Daoy (cell line): ENCODE measurements at regions not wholly inside any gene's neighbourhood (a gene's known extent, or its start where the extent isn't known, plus 50 kb on each side); places are given as distances from the start of the nearest gene placed in this dataset.
A peak's percentile ranks its signal among the peaks of the same experiment; 100 is the strongest.

ENCODE experiments used
- DNase-seq: peaks from one replicate; pipeline ENCODE4 v3.0.0-alpha.2; 2015; ENCODE audit warnings: low read depth

DNA sequence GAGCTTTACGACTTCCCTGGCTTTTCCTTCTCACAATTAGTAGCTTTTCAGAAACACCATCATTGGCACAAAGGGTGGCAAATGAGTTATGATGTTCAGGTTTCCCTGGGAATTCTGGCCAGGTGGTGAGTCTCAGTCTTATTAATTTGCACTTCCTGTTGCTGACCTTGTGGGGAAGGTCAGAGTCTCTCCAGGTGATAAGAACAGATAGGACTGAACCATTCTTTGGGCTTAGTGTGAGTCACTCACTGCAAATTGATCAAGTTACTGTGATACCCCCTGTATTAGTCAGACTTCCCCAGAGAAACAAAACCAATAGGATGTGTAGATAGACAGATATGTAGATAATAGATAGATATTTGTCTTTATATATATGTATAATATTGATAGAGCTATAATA, 53.8 kb upstream of the RANBP3L start:
- no peak for DNase-seq

- DNase-seq, result no peak
Observed at GRCh38 chr5:36356915-36357314, 55.2 kb upstream of the RANBP3L start.

GRCh38 chr5:36357391-36357975, 55.8 kb upstream of the RANBP3L start:
- DNase-seq, result peak; percentile 81

GRCh38 chr5:36359267-36359666, 57.6 kb upstream of the RANBP3L start:
- DNase-seq, result no peak

DNA sequence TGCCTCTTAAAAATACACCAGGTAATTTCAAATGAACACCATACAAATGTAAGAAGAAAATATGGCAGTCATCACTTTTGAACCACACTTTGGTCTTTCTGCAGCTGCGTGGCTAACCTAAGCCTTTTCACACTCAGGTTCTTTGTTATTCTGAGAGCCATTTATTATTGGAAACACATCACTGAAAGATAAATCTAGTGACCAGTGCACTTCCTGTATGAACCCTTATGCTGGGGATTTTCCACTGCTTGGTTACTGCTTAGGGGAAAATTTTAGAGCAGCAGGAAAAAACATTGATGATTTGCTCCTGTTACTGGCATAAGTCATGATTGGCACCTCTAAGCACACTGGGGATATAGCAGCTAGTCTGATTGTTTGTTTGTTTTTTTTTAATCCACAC, 58.6 kb upstream of the RANBP3L start:
- DNase-seq, result no peak

DNA sequence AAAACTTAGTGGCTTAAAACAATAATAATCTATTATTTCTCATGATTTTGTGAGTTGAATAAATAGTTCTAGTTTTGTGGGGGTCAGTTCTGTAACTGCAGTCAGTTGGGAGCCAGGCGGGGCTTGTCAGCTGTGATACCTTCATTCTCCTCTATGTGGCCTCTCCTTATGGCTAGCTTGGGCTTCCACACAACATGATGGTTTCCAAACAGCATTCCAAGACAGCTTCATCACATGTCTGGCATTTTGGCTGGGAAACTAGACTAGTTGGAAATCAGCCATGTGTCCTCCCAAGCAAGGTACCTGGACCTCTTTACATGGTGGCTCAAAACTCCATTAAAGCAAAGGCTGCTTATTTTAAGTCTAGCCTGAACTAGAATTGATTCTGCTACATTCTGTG, 61.4 kb upstream of the RANBP3L start:
- DNase-seq, result peak; percentile 75

DNA sequence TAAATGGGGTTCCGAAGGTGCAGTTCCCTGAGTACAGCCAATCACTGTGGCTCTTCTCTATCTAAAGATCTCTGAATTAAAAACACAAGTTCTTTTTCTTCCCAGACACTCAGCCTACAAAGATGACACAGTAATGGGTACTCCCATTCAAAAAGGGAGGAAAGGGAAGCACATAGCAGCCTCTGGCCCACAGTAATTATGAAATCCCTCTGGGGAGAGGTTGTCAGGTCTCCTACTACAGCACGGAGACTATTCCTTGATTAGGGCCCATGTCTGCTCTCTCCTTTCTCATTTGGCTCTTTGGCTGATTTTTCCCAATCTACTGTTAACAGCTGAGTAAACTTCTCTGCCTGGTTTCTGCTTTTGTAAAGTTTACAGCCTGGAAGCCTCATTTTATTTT, 62.0 kb upstream of the RANBP3L start:
- no peak for DNase-seq

DNA sequence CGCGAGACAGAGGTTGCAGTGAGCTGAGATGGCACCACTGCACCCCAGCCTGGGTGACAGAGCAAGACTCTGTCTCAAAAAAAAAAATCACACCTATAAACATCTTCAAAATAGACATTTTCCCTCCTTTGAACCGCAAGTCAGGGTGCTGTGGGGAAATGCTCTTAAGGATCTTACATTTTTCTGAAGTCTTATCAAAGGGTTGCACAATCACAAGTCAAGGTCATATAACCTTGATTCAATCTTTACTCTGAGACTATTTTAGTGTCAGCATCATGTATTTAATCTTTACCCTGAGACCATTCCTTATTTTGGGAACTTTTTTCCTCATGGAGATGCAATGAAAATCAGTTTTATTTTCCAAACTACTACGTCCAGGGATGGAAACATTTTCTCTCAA, 62.8 kb upstream of the RANBP3L start:
- no peak for DNase-seq

DNA sequence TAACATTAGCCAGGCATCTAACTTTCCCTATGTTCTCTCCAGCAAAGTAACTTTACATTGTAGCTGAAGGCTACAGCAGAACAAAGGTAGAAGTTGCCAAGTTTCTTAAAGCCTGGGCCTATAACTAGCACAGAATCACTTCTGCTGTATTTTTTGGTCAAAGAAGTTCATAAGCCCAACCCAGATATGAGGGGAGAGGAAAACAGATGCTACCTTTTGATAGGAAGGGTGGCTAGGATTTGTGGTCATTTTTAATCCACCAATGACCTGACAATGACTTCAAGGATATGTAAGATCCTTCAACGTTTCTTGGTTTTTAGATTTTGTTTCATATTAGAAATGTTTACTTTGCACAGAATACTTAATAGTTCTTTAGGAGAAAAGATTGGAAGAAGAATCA, 64.2 kb upstream of the RANBP3L start:
- no peak for DNase-seq

DNA sequence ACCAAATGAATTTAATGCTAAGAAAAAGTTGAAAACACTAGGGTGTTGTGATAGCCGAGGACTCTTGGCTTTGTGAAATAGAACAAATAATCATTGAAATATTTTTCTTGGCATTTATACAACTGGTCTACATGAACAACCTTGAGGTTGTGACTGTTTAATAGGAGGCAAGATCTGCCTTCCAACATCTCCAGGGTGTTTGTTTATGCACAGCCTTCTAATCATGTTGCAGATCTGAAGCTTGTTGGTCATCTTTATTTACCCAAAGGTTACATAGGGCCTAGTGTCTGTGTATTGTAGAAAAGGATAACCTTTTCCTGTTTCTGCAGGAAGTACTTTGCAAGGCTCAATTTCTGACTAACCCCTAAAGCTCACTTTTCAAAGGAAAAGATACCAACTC, 65.2 kb upstream of the RANBP3L start:
- DNase-seq, result no peak

DNA sequence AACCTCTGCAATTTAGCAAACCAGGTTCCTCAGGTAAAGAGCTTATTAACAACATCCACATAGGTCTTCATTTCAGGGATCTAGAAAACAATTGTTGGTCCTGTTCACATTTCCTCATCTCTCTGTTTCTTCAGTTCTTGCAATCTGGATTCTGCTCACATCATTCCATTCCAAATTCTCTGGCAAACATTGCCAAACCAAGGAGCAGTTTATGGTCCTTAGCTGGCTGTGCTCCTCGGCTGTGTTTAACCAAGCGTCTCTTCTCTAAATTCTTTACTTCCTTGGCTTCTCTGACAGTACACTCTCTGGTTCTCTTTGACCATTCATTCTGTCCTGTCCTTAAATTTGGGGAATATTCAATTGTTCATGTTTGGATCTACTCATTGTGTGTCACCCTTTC, 65.8 kb upstream of the RANBP3L start:
- DNase-seq, result no peak

GRCh38 chr5:36369219-36369690, 67.6 kb upstream of the RANBP3L start:
- DNase-seq, result peak; percentile 75

GRCh38 chr5:36370073-36370472, 68.4 kb upstream of the RANBP3L start:
- no peak for DNase-seq

GRCh38 chr5:36371366-36371765, 69.7 kb upstream of the RANBP3L start:
- no peak for DNase-seq

- peak; percentile 84 for DNase-seq
Observed at GRCh38 chr5:36373527-36374086, 71.9 kb upstream of the RANBP3L start.

GRCh38 chr5:36374266-36374862, 72.7 kb upstream of the RANBP3L start:
- peak; percentile 58 for DNase-seq

- DNase-seq, result no peak
Observed at GRCh38 chr5:36377192-36377591, 75.5 kb upstream of the RANBP3L start.

DNA sequence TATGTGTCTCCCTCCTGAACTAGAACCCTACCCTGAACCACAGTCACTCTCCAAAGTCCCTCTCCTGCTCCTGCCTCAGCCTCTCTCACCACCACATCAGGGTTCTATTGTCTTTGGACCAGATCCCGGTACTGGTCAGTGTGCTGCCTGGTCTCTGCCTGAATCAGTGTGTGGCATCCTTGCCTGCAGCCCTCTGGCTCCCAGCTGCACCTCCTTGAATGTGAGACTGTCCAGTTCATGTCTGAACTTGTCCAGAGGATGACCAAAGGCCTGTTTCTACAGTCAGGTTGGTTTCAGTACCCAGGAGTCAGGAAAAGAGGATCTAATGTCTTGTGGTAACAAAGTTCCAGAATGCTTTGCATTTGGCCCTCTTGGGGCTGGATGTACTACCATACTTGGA, 76.8 kb upstream of the RANBP3L start:
- DNase-seq, result no peak

DNA sequence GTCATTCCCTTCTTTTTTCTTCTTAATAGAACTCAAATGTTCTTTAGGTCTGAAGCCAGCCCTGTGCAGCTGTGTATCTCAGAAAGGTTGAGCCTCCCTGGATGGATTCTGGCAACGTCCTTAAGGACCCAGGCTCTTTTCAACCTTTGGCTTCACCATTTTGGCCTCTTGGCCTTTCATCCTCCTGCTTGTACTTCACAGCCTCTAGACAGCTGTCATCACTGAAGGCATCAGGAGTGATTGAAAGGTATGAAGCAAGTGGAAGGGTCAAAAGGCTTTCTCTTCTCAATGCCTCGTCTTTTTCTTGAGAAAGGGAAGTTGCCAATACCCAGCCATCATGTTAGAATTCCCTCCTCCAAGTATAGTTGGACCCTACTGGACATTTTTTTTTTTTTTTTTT, 81.2 kb upstream of the RANBP3L start:
- DNase-seq, result no peak

DNA sequence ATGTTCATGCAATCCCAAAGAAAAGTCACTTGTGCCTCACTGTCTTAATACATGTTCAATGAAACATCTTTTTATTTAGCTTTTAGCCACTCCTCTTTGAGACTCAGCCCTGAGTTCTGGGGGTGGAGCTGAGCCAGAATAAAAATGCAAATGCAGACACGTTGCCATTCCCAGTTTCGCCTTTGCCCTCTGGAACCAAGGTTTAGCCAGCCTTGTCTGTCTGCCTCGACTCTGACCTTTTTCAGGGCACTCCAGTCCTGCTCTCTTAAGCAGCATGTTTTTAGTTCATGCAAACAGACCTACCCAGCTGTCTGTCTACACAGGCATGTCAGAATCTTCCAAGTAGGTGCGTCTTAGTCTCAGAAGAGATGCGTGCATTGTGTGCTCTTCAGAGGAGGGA, 82.2 kb upstream of the RANBP3L start:
- no peak for DNase-seq

DNA sequence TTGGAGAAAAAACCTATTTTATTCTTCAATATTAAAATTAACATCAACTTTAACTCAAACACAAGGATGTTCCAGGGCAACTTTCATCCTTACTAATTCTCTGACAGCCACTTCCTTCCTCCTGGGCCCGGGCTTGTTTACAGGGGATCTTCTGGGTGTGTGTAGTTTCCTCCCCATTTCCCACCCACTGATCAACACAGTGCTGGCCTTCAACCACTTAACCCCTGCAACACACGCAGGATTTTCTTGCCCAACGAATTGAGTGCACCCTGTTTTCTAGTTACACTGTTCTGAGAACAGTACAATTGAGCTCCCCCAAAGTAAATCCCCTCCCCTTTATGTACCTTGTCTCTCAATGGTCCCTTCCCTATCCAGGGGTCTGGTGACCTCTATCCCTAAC, 83.1 kb upstream of the RANBP3L start:
- DNase-seq, result no peak

GRCh38 chr5:36385495-36385894, 83.8 kb upstream of the RANBP3L start:
- DNase-seq, result no peak

GRCh38 chr5:36388288-36388687, 86.6 kb upstream of the RANBP3L start:
- no peak for DNase-seq

DNA sequence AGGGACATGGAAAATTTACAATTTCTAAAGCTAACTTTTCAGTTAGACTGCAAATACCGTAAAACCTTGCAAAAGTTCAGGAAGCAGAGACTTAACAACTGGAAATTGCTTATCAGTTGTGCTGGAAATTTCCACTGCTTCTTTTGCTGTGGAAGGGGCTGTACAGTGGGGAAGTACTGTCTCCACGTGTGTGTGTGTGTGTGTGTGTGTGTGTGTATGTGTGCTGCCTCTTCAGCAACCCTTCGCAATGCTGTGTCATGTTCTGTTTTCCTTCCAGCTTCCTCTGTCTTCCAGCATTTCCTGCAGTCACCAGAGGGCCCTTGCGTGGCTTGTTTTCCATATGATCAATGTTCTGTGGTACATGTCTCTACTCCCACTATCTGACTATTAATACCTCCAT, 87.5 kb upstream of the RANBP3L start:
- peak; percentile 18 for DNase-seq
